Activated effector memory CD4-positive, alpha-beta T cell treated with anti-CD3 and anti-CD28 coated beads, Interleukin-2, amount 50 U/mL, for 16 hours (primary cell): ENCODE measurements at regions not wholly inside any gene's neighbourhood (a gene's known extent, or its start where the extent isn't known, plus 50 kb on each side); places are given as distances from the start of the nearest gene placed in this dataset.
"Not testable (repeated sequence)": the region's sequence is repeated elsewhere in the genome, so short reads cannot be mapped to it uniquely, and the experiment has no call there.

ENCODE experiments used
- DNase-seq: peaks from one replicate; pipeline ENCODE4 v3.0.0-alpha.2; 2020

DNA sequence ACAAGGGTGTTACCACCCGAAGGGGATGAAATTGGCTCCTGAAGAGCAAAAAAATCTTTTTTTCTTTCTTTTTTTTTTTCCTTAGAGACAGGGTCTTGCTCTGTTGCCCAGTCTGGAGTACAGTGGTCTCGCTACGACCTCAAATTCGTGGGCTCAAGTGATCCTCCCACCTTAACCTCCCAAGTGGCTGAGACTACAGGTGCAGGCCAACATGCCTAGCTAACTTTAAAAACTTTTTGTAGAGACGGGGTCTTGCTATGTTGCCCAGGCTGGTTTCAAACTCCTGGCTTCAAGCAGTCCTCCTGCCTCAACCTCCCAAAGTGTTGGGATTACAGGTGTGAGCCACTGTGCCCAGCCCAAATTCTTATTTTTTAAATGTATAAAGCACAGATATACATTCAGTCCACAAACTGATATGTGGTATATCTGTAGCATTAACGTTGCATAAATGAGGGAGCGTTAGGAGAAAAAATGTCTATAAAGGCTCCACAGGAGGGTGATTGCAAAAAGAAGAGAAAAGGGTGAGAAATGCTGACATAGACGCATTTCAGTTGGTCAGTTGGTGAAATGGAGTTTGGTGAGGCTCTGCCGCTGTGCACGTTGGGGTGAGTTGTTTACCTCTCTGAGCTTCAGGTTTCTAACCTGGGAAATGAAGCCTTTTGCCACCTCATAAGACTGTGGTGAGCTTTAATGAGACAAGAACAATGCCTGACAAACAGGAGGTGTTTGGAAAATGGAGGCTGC, 100.7 kb upstream of the PODXL start:
- DNase-seq, result no peak

DNA sequence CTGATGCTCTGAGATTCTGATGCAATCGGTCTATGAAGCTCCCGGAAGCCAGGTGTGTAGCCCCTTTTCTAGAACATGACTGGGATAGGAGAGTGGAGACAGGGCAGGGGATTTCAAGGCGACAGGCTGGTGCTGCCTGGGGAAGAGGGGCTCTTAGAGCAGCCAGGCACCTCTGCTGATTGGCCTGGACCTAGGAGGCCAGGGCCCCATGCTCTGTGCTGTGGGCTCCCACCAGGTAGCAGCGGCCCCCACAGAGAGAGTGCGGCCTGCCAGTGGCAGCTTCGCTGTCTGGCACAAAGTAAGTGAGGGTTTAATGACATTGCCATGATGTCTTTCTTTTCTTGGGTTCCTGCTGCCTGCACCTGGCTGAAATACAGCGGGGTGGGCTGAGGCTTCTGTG, 99.4 kb upstream of the PODXL start:
- DNase-seq, result no peak

DNA sequence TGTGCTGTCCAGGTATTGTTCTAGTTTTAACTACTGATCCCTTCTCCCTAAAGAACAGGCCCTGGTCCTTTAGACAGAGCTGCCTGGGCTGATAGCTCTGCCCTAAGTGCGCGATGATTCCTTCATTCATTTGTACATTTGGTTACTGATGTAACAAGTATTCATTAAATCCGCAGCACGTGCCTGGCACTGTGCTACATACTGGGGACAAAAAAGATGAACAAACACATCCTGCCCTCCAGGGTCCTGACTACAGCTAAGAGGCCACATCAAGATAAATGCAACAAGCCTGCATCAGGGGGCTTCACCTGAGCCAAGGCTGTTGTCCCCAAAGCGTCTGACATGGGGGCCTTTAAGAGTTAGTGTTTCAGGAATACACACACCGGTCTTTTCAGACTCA, 99.0 kb upstream of the PODXL start:
- DNase-seq, result no peak

DNA sequence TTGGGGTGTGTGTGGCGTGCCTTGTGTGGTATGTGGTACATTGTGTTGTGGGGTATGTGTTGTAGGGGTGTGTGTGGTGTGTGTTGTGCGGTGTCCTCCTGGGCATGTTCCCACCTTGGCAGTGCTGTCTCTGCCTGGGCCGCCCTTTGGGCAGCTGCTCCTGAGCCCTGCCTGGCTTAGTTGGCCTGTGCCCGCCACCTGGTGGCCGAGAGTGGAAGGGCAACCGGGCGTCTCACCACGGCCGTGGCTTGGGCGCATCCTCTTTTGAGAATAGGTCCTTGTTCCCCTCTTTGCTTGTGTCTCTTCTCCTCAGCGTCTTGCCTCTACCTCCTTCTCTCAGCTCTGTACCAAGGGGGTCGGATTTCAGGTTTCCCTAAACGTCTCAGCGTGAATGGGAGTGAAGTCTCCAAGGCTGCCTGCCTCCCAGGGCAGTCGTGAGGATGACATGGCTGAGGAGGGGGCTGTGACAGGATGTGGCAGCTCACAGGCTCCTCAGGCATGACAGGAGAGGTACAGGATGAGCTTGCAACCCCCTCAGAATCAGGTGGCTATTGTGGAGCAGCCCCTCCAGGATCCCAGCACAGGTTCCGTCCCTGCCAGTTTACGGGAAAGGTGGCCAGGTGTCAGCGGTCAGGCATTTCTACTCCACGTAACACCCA, 98.4 kb upstream of the PODXL start:
- peak; percentile 92 for DNase-seq

DNA sequence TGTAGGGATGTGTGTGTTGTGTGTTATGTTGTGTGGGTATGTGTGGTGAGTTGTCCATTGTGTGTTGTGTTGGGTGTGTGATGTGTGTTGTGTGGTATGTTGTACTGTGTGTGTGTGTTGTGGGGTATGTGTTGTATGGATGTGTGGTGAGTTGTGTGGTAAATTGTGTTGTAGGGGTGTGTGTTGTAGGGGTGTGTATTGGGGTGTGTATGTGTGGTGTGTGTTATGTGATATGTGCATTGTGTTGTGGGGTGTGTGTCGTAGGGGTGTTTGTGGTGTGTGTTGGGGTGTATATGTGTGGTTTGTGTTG, 97.8 kb upstream of the PODXL start:
- DNase-seq, result no peak

DNA sequence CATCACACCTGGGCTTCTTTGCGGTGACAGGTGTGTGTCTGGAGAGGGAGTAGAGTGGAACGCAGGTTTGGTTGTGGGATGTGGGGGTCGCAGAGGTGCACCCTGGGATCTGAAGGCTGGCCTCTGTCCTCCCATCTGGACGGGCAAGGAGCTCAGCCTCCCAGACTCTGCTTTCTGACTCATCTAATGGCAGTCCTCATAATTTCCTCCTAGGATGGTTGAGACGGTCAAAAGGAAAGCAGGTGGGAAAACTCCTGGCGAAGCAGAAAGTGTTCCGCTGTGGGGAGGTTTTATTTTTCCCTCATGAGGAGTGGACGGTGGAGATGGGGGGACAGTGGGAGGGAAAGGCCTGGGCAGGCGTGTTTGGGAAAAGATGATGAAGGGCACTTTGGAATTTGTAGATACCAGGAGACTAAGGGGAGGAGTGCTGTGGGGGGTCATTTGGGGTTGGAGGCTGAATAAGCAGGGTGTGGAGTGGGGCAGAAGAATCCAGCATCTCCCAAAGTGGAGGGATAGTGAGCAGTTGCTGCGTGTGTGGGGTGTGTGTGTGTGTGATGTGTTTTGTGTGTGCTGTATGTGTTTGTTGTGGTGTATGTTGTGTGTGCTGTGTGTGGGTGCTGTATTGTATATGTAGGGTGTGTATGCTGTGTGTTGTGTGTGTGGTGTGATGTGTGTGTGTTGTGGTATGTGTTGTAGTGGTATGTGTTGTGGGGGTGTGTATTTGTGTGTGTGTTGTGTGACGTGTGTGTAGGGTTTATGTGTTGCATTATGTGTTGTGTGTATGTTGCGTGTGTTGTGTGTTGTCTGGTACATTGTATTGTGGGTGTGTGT, 97.2 kb upstream of the PODXL start:
- no peak for DNase-seq

DNA sequence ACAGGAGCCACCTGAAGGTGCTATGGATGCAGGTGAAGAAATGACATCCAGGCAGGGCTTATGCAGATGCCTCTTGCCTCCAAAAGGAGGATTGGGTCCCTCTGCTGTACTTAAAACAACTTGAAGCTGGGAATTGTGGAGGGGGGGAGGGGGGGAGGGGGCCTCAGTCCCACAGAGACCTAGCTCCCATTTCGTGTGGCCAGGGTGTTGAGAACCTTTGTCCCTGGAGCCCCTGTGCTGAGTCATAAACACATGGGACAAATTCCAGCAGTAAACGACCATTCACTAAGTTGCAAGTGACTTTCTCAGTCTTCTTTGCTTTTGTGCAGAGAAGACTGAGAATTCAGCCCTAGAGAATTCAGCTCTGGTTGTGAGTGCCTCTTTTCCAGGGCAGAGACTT, 96.5 kb upstream of the PODXL start:
- DNase-seq, result no peak

DNA sequence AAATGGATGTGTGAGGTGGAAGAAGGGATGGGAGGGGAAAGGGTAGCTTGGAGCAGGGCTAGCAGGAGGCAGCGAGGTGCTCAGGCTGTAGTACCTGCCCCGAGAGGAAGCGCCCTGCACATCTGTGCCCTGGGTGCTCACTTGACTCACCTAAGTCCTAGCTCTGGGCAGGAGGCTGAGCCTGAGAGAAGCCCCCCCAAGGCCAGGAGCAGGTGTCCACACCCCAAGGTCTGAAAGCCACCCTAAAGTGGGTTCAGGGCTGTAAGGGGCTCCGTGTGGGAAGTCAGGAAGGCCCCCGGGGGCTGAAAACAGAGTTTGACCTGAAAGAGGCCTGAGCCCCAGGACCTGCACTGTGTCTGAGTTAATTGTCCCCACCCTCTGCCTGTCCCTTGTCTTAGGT, 95.8 kb upstream of the PODXL start:
- DNase-seq, result no peak

DNA sequence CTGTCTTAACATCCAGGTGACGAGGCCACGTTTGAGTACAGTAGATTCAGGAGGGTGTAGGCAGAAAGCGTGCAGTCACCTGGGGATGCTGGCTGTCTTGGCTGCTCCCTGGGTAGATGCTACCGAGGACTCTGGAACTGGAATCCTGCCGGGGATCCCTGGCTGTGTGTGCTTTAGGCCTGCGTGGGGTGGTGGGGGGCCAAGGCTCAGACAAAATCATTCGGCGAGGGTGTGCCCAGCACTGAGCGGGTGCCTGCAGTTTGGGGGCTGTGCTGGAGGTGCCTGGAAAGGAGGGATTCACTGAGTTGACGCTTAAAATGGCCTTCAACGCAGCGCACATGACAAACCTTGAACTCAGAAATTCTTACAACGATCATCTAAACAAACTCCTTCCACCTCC, 93.5 kb upstream of the PODXL start:
- DNase-seq, result no peak

DNA sequence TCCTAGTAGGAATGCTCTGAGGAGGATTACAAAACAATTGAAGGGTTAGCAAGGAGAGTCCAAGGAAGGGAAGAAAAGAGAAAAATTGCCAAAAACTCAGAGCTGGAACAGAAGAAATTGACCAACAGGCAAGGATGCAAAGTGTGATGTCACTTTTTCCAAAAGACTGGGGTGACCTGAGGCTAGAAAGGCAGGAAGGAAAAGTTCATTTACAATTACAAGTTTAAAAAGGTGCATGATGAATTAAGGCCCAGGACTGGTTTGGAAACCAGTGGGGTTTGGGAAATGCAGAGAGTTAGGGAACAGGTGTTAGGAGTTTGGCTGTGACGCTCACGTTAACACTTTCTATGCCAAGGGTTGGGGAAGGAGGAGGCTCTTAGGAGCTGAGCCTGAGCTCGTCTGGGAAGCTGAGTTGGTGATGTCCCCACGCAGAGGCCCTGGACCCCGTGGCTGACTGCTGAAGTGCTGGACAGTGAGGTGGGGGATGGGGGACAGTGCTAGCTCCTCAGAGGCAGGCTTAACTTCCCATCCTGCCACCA, 92.6 kb upstream of the PODXL start:
- DNase-seq, result no peak

DNA sequence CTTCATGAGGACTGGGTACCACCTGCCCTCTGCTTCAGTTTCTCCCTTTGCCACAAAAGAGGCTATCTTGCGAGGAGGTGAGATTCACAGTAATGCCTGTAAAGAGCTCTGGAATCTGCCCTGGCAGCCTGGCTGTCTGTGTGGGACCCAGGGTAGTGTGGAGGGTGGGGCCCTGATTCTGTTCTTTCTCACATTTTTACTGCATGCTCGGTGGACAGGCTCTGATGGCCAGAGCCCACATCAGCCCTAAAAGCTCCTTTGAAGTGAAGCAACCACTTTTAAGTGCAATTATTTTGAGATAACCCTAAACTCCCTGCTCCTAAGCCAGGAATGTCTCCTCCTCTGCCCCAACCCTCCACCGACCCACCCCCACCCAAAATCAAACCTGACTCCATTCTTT, 92.1 kb upstream of the PODXL start:
- no peak for DNase-seq

DNA sequence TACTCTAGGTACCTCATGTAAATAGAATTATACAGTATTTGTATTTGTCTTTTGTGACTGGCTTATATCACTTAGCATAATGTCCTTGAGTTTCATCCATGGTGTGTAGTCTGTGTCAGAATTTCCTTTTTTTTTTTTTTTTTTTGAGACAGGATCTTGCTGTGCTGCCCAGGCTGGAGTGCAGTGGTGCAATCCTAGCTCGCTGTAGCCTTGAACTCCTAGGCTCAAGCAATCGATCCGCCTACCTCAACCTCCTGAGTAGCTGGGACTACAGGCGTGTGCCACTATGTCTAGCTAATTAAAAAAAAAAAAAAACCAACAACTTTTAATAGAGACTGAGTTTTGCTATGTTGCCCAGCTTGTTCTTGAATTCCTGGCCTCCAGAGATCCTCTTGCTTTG, 89.8 kb upstream of the PODXL start:
- no peak for DNase-seq

DNA sequence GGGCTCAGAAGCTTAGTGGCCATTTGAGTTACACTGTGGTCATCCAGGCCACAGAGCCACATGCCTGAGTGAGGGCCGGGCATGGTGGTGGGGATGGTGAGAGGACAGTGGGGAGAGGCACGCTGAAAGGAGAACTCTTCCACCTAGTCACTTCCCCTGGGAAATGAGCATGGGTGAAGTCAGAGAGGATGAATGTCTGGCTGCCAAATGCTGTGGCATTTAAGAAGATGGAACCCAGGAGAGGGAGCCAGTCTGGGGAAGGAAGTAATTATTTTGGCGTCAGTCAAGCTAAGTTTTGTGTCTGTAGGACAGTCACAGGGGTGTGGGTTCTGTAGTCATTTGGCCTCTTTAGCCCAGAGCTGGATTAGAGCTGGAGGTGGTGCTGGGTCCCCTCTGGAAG, 86.0 kb upstream of the PODXL start:
- no peak for DNase-seq

DNA sequence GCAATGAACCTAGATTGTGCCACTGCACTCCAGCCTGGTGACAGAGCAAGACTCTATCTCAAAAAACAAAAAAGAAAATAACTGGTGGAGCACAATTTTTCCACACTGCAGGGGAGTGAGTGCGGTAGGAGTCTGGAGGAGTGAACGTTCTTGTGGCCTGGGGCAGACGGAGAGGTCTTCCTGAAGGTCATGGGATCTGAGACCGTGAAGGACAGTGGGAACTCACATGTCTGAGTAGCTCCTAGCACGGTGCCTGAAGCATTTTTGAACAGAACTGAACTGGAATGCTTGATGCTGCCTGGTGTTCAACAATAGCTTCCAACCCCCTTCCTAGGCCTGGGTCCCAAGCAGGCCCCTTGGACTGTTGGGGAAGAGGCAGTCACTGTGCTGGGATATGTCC, 84.3 kb upstream of the PODXL start:
- DNase-seq, result no peak

DNA sequence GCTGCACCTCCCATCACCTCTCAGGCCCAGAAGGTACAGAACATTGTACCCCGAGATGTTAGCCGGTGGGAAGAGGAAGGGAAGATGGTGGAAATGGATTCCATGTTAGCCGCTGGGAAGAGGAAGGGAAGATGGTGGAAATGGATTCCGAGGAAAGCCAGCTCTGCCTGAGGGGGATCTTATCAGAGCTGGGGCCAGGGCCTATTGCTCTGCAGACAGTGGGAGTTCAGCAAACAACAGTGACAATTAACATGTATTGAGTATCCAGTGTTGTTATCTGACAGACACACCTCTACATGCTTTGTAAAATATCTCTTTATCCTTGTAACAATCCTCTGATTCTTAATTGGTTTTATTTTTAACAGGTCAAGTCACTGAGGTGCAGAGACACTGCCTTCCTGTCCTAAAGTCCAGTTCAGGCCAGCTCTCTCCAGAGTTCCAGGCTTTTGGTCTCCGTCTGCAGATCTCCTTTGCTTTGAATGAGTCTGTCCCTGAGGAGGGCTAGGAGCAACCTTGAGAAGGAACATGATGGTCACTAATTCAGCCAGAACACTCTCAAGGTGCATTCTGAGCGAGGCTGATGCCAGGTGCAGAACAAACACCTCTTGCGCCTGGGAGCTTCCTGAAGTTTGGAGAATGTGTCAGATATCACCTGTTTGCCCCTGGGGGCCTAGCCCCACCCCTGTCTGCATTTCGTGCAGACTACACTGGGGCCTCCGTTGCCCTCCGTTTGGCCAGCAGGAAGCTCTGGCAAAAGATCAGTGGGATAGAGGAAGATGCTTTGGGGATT, 82.4 kb upstream of the PODXL start:
- DNase-seq, result no peak

DNA sequence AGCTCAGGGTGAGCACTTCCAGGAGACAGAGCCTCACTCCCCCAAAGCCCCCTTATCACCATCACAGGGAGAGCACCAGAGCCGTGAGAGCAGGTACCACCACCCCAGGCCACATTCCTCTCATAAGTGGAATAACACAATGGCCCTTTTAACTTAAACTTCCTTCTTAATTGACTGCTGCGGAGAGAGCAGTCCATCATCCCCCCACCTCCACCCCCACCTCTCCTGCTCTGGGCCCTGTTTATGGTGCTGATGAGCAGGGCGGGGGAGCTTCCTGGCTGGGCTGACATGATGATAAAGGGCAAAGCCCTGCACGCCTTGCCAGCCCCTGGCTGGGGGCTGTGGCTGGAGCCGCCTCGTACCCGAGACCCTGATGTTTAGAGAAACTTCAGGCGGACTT, 81.4 kb upstream of the PODXL start:
- DNase-seq, result no peak

DNA sequence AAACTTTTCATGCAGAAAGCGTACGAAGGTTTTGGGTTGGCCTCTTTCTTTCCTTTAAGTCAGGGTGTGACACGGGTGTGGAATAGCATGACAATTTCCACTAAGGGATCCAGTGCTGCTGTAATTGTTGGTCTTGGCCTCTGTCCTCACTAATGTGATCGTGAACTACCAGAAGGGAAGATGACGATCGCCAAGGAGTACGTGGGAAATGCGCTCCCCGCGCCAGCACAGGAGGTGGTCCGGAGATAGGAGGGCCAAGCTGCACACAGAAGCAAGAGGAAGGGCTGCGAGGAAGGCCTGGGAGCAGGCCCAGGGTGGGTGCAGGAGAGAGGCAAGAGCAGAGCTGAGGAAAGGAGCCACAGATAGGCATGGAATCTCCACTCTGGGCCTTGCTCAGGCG, 79.7 kb upstream of the PODXL start:
- no peak for DNase-seq

DNA sequence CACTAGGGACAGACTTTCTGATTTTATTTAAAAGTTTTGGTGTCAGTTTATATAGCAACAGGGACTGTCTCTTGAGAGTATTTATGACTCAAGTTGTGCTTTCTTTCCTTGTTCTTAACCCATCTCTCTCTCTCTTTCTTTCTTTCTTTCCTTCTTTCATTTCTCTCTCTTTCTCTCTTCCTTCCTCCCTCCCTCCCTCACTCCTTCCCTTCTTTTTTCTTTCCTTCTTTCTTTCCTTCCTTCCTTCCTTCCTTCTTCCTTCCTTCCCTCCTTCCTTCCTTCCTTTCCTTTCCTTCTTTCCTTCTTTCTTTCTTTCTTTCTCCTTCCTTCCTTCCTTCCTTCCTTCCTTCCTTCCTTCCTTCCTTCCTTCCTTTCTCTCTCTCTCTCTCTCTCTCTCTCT, 77.8 kb upstream of the PODXL start:
- not testable (repeated sequence) for DNase-seq

DNA sequence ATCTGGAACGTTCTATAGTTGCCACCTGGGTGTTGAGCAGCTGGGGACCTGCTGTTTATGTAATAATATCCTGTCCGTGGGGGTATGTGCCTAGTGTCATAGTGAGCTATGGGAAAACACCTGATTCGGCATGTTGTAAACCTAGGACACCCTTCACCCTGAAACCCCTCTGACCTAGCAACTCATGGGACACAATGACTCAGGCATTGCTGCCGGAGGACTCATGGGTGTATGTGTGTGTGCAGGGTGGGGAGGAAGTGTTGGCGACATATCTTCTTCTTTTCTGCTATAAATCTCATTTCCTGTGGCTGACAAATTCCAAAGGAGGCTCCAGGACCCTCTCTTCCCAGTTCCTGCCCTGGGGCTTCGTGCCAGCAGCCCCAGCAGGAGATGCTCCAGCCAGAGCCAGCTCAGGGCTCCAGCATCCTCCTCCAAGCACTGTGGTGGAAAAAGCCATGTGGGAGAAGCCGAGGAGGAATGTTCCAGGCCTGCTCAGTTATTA, 77.0 kb upstream of the PODXL start:
- no peak for DNase-seq

DNA sequence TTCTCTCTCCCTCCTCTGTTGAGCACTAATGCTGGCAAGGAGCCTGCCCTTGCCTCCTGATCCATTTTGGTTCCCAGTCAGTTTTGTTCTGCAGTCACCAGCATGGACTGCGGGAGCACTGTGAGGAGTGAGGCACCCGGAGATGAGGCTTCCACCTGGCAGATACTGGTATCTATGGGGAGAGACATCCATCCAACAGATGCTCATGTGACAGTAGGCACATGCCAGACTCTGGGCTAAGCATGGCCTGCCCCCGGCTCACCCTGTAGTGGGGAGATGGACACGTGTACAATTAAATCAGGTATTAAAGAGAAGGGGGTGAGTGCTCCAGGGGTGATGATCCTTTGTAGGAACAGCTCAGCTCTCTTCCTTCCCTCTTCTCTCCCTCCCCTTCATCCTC, 74.0 kb upstream of the PODXL start:
- DNase-seq, result no peak

DNA sequence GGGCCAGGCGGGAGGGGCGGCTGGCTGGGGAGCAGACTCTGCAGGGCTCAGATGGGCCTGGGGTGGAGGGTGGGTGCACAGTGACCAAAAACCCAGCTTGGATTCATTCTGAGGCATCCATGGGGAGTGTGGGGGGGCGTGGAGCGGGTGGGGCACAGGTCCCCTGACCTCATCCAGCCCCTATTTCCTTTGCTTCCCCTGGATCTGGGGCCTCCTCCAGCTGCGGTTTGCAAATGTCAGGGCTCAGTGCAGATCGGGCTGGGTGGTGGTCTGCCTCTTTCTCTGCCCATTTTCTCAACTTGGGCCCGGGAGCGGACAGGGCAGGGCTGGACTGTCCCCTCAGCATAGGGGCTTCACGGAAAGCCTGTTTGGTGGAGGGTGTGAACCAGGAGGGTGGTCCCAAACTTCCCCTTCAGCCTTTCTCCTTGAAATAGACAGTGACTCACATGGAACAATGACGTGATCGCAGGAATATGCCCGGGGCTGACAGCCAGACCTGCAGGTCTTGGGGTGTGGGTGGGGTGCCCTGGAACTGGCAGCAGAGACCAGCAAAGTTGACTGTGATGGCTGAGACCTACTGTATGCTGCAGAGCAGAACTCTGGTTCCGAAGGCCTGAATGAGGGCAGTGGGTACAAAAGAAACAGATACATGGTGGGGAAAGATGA, 72.9 kb upstream of the PODXL start:
- DNase-seq, result no peak

DNA sequence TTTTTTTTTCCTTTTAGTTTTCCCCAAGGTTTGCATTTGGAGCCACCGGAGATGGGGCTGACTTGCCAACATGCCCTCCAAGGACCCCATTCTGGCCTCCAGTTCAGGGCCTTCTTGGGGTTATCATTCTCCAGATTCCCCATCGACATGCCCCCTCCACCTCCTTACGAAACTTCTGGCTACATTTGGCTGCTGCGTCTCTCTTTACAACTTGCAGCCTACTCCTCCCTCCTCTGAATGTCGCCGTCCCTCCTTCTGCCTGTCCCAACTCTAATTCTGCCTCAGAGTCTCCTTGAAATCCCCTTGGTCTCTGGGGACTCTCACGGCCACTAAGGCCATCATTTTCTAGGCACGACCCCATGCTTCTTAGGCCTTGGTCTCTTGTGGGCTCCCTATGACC, 72.2 kb upstream of the PODXL start:
- DNase-seq, result no peak
